ENCODE measurements at regions not wholly inside any gene's neighbourhood (a gene's known extent, or its start where the extent isn't known, plus 50 kb on each side); places are given as distances from the start of the nearest gene placed in this dataset.

- no peak for TF ChIP-seq CTCF (IDR thresholded peaks at IDR 0.05; ENCODE audit: borderline replicate concordance, extremely low read depth, low read length, poor library complexity, severe bottlenecking)
- TF ChIP-seq EZH2 (IDR thresholded peaks at IDR 0.05; ENCODE audit: borderline replicate concordance, low read depth, low read length, severe bottlenecking) = no peak
These were observed 706.1 kb upstream of the GOLIM4 start for GRCh38 chr3:168801794-168802193.
